H1 (cell line): ENCODE measurements at regions not wholly inside any gene's neighbourhood (a gene's known extent, or its start where the extent isn't known, plus 50 kb on each side); places are given as distances from the start of the nearest gene placed in this dataset.

Source experiments
- CTCF ChIA-PET: fragments of 300-600 bp; sonication (Branson Sonifier 250); formaldehyde crosslinking; loops from one replicate; lab custom pipeline; 2021; ENCODE audit not compliant: partially characterized antibody; lab: Charles Lee
- POLR2A ChIA-PET: fragments of 300-600 bp; sonication (Branson Sonifier 250); formaldehyde crosslinking; loops from one replicate; lab custom pipeline; 2021; ENCODE audit warnings: inconsistent platforms; ENCODE audit not compliant: partially characterized antibody; lab: Charles Lee
- DNase-seq, 2 experiments: peaks; one replicate each; pipeline versions ENCODE4 v3.0.0 to v3.0.0-alpha.2; 2010 to 2022; ENCODE audit warnings: low spot score in 2 of 2, low read depth in 1 of 2, mixed read lengths in 1 of 2
- FAIRE-seq: peaks from 2 replicates; lab custom pipeline; 2011; peaks lifted over from hg19 to GRCh38; lab: Jason Lieb, UNC
- H2AFZ ChIP-seq: 2 replicates; pipeline ENCODE4 v1.8.1; 2012; ENCODE audit warnings: low read length, inconsistent platforms
- H2AK5ac ChIP-seq: 2 replicates; pipeline ENCODE4 v1.6.1; 2013; ENCODE audit warnings: low read depth, low read length
- H2BK120ac ChIP-seq: replicated peaks from 2 replicates; pipeline ENCODE3; 2013; ENCODE audit warnings: low read depth, low read length, inconsistent platforms
- H2BK12ac ChIP-seq: 2 replicates; pipeline ENCODE4 v1.6.1; 2013; ENCODE audit warnings: low read depth, low read length
- H2BK15ac ChIP-seq: 2 replicates; pipeline ENCODE4 v1.6.1; 2013; ENCODE audit warnings: low read length
- H2BK20ac ChIP-seq: 2 replicates; pipeline ENCODE4 v1.6.1; 2013; ENCODE audit warnings: low read length
- H2BK5ac ChIP-seq: 2 replicates; pipeline ENCODE4 v1.6.1; 2013; ENCODE audit warnings: low read depth, low read length
- H3K14ac ChIP-seq: 2 replicates; pipeline ENCODE4 v1.6.1; 2013; ENCODE audit warnings: inconsistent platforms; ENCODE audit not compliant: insufficient read length
- H3K18ac ChIP-seq: 2 replicates; pipeline ENCODE4 v1.6.1; 2013; ENCODE audit warnings: low read length; ENCODE audit errors: extremely low read depth
- H3K23ac ChIP-seq: 2 replicates; pipeline ENCODE4 v1.6.1; 2013; ENCODE audit warnings: inconsistent platforms; ENCODE audit not compliant: insufficient read length
- H3K23me2 ChIP-seq: 2 replicates; pipeline ENCODE4 v1.6.1; 2013; ENCODE audit warnings: low read depth, low read length
- H3K27ac ChIP-seq: 2 replicates; pipeline ENCODE4 v1.6.1; 2011; ENCODE audit warnings: low read depth, low read length, inconsistent platforms
- H3K27me3 ChIP-seq, 4 experiments: replicated peaks in 1 of 4; 1 replicate in 1 of 4; 2 replicates in 3 of 4; pipeline versions ENCODE4 v1.6.1 to v1.8.1; 2011 to 2013; ENCODE audit warnings: low read length in 3 of 4, mild to moderate bottlenecking in 3 of 4, inconsistent platforms in 2 of 4, mixed read lengths in 2 of 4, moderate library complexity in 1 of 4; ENCODE audit not compliant: control insufficient read depth in 3 of 4, insufficient read depth in 3 of 4; ENCODE audit errors: extremely low read depth in 1 of 4
- H3K36me3 ChIP-seq, 4 experiments: 2 replicates each; pipeline versions ENCODE4 v1.6.1 to v1.8.1; 2011 to 2013; ENCODE audit warnings: mild to moderate bottlenecking in 4 of 4, low read length in 3 of 4, moderate library complexity in 2 of 4, control low read depth in 1 of 4, inconsistent platforms in 1 of 4; ENCODE audit not compliant: insufficient read depth in 4 of 4, control insufficient read depth in 2 of 4
- H3K4ac ChIP-seq: replicated peaks from 2 replicates; pipeline ENCODE3; 2013; ENCODE audit warnings: low read length, low read depth, mixed read lengths, inconsistent platforms; ENCODE audit not compliant: insufficient read length
- H3K4me1 ChIP-seq, 4 experiments: replicated peaks in 1 of 4; 1 replicate in 1 of 4; 2 replicates in 3 of 4; pipeline versions ENCODE4 v1.6.1 to v1.8.1; 2011 to 2013; ENCODE audit warnings: low read length in 3 of 4, inconsistent platforms in 2 of 4, mixed read lengths in 1 of 4; ENCODE audit not compliant: insufficient read depth in 4 of 4, control insufficient read depth in 3 of 4
- H3K4me2 ChIP-seq, 2 experiments: 2 replicates each; pipeline versions ENCODE4 v1.6.1 to v1.8.1; 2011 to 2013; ENCODE audit warnings: low read depth in 2 of 2, low read length in 2 of 2, control low read depth in 1 of 2, inconsistent platforms in 1 of 2, mild to moderate bottlenecking in 1 of 2; ENCODE audit not compliant: insufficient read depth in 1 of 2
- H3K4me3 ChIP-seq, 4 experiments: fragments of 200-600, 300-600 bp in 1 of 4; sonication (generic), shearing (Covaris generic), sonication (Bioruptor Twin) in 1 of 4; 2 replicates each; pipeline versions ENCODE4 v1.5.1 to v1.8.1; 2011 to 2016; ENCODE audit warnings: low read length in 4 of 4, low read depth in 3 of 4, control low read depth in 2 of 4, inconsistent platforms in 2 of 4, mild to moderate bottlenecking in 2 of 4, mixed read lengths in 1 of 4, moderate library complexity in 1 of 4; ENCODE audit not compliant: insufficient read depth in 2 of 4; ENCODE audit errors: extremely low read depth in 1 of 4
- H3K56ac ChIP-seq: replicated peaks from 2 replicates; pipeline ENCODE3; 2013; ENCODE audit warnings: low read depth, mild to moderate bottlenecking, mixed read lengths, low read length, inconsistent platforms; ENCODE audit not compliant: insufficient read length
- H3K79me1 ChIP-seq: 2 replicates; pipeline ENCODE4 v1.6.1; 2013; ENCODE audit warnings: low read depth, low read length, control low read depth
- H3K79me2 ChIP-seq, 2 experiments: 2 replicates each; pipeline versions ENCODE4 v1.6.1 to v1.8.1; 2012 to 2013; ENCODE audit warnings: low read length in 2 of 2, mild to moderate bottlenecking in 2 of 2, inconsistent platforms in 1 of 2; ENCODE audit not compliant: insufficient read depth in 2 of 2, control insufficient read depth in 1 of 2
- H3K9ac ChIP-seq, 4 experiments: replicated peaks in 1 of 4; 1 replicate in 1 of 4; 2 replicates in 3 of 4; pipeline versions ENCODE4 v1.6.1 to v1.8.1; 2011 to 2013; ENCODE audit warnings: low read depth in 3 of 4, low read length in 3 of 4, control low read depth in 2 of 4, mild to moderate bottlenecking in 2 of 4, moderate library complexity in 2 of 4, inconsistent platforms in 1 of 4; ENCODE audit errors: extremely low read depth in 1 of 4
- H3K9me3 ChIP-seq, 2 experiments: 2 replicates each; pipeline versions ENCODE4 v1.6.1 to v1.8.1; 2012 to 2013; ENCODE audit warnings: mild to moderate bottlenecking in 2 of 2, moderate library complexity in 2 of 2, control low read depth in 1 of 2, inconsistent platforms in 1 of 2, low read depth in 1 of 2, low read length in 1 of 2, mixed read lengths in 1 of 2; ENCODE audit not compliant: insufficient read depth in 2 of 2
- H4K20me1 ChIP-seq, 2 experiments: replicated peaks in 1 of 2; 2 replicates each; pipeline versions ENCODE3 to v1.8.1; 2011 to 2013; ENCODE audit warnings: inconsistent platforms in 2 of 2, low read length in 2 of 2, mild to moderate bottlenecking in 1 of 2; ENCODE audit not compliant: insufficient read depth in 2 of 2, control insufficient read depth in 1 of 2
- H4K5ac ChIP-seq: 2 replicates; pipeline ENCODE4 v1.6.1; 2013; ENCODE audit warnings: low read length, low read depth, mixed read lengths, inconsistent platforms; ENCODE audit not compliant: insufficient read length
- H4K8ac ChIP-seq: 2 replicates; pipeline ENCODE4 v1.8.0; 2013; ENCODE audit warnings: mild to moderate bottlenecking, moderate library complexity, low read length, inconsistent platforms; ENCODE audit not compliant: insufficient read depth; ENCODE audit errors: extremely low read depth
- H4K91ac ChIP-seq: replicated peaks from 2 replicates; pipeline ENCODE3; 2013; ENCODE audit warnings: low read length, mixed read lengths, inconsistent platforms; ENCODE audit not compliant: insufficient read length
- CTBP2 ChIP-seq: IDR thresholded peaks from 2 replicates; pipeline ENCODE4 v1.7.0; 2011; ENCODE audit warnings: borderline replicate concordance, mild to moderate bottlenecking, moderate library complexity, mixed read lengths, low read length; ENCODE audit not compliant: insufficient read depth, insufficient read length
- FOSL1 ChIP-seq: IDR thresholded peaks from 2 replicates; pipeline ENCODE4 v1.6.1; 2011; ENCODE audit warnings: mild to moderate bottlenecking, low read depth, low read length, moderate library complexity; ENCODE audit not compliant: insufficient read depth
- NRF1 ChIP-seq: IDR thresholded peaks from 2 replicates; pipeline ENCODE4 v1.6.1; 2011; ENCODE audit warnings: mild to moderate bottlenecking, low read depth, low read length, improper control_type of control experiment
- POLR2A ChIP-seq, 2 experiments: IDR thresholded peaks; 1 replicate in 1 of 2; 2 replicates in 1 of 2; pipeline ENCODE4 v1.6.1; 2011; ENCODE audit warnings: low read depth in 2 of 2, low read length in 2 of 2, mild to moderate bottlenecking in 2 of 2; ENCODE audit errors: control extremely low read depth in 1 of 2
- RFX5 ChIP-seq: IDR thresholded peaks from 2 replicates; pipeline ENCODE4 v1.6.1; 2011; ENCODE audit warnings: low read depth, low read length, improper control_type of control experiment, borderline replicate concordance
- SAP30 ChIP-seq: fragments of 300-600 bp; sonication (generic); IDR thresholded peaks from 2 replicates; pipeline ENCODE4 v1.7.1; 2012; ENCODE audit warnings: low read length, moderate library complexity, mild to moderate bottlenecking, inconsistent platforms; ENCODE audit not compliant: insufficient read depth, insufficient replicate concordance
- SIN3A ChIP-seq, 2 experiments: IDR thresholded peaks in 1 of 2; conservative IDR thresholded peaks in 1 of 2; 2 replicates each; pipeline ENCODE4 v1.6.1; 2011 to 2012; ENCODE audit warnings: low read length in 2 of 2, improper control_type of control experiment in 1 of 2, low read depth in 1 of 2, mild to moderate bottlenecking in 1 of 2
- TAF7 ChIP-seq: optimal IDR thresholded peaks from 2 replicates; pipeline ENCODE3; 2011; ENCODE audit warnings: low read depth, mild to moderate bottlenecking, inconsistent platforms, low read length, moderate library complexity, borderline replicate concordance
- TEAD4 ChIP-seq: IDR thresholded peaks from 2 replicates; pipeline ENCODE4 v1.6.1; 2012; ENCODE audit warnings: low read depth, low read length, inconsistent platforms, mixed read lengths
- USF2 ChIP-seq: IDR thresholded peaks from 2 replicates; pipeline ENCODE4 v1.6.1; 2011; ENCODE audit warnings: low read length, improper control_type of control experiment
- WGBS, 2 experiments: shearing (Covaris generic) in 1 of 2; methylation state at CpG; one replicate each; pipeline versions ENCODE4 v1.1.6 to v1.1.7; 2013 to 2015; ENCODE audit warnings: low lambda C conversion rate in 2 of 2, mixed read lengths in 2 of 2, inconsistent platforms in 1 of 2, low coverage in 1 of 2, missing lambda C conversion rate in 1 of 2; ENCODE audit not compliant: insufficient replicate concordance in 2 of 2, insufficient coverage in 1 of 2, insufficient read length in 1 of 2; ENCODE audit errors: extremely low coverage in 1 of 2, missing lambda C conversion rate in 1 of 2; 5-methylcytosine and 5-hydroxymethylcytosine counted together

DNA sequence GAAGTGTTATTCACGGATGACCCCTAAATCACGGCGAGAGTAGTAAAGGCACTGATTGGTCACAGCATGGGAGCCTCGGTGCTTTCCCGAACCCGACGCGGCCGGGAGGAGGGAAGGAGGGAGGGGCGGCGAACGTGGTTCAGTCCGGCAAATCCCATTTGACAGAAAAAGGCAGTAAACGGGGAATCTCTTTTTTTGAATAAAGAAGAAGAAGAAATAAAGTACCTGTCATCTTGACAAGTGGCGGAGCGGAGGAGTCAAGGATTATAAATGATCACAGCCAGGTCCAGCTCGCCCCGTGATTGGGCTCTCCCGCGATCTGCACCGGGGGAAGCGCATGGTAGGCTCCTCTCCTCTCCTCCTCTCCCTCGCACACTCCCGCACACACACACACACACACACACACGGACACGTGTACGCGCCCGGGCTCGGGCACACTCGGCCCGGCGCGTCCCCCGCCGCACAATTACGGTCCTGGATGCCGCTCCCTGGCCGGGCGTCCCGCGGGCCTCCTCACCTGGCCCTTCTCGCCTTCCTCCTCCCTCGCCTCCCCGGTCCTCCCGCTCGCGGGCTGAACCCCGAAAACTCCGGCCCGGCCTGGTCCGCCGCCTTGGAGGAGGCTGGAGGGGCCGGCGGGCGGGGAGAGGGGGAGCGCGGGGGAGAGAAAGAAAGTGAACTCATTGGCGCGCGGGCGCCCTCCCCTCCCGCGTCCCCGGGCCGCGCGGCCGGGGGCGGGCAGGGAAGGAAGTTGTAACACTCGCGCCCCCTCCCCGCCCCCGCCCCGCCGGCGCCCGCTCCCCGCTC, 99.2 kb upstream of the TENM3 start:
- no peaks in the 10 kb centered on the region for H3K9me3 ChIP-seq
- H2BK12ac ChIP-seq, result no peak overlapping the region; the same call in 1 of the 2 replicates
- no peak overlapping the region for H2BK120ac ChIP-seq
- H4K8ac ChIP-seq, result peak overlapping the region; percentile 51; the same call in 1 of the 2 replicates
- peak overlapping the region; percentile 73 for H3K4ac ChIP-seq
- peak overlapping the region; percentile 3; the same call in 1 of the 2 replicates for H2AFZ ChIP-seq
- H2BK5ac ChIP-seq, result peak overlapping the region; percentile 83
- peak overlapping the region; percentile 14 for H4K91ac ChIP-seq
- no peaks in the 10 kb centered on the region for H3K79me1 ChIP-seq
- peak overlapping the region; percentile 71 for H4K5ac ChIP-seq
- no peaks in the 10 kb centered on the region for H4K20me1 ChIP-seq
- no peaks in the 10 kb centered on the region for H3K36me3 ChIP-seq
- no peak overlapping the region for H3K14ac ChIP-seq
- H3K23me2 ChIP-seq, result peaks cover 13% of the 10 kb centered on the region
- H3K27ac ChIP-seq, result peak overlapping the region; percentile 85
- peaks cover 2 to 26% (median 16%) of the 10 kb centered on the region in 4 experiments; a peak in 6 of 7 replicates for H3K27me3 ChIP-seq
- H3K79me2 ChIP-seq, result peaks cover 0 to 41% of the 10 kb centered on the region in 2 experiments; a peak in 2 of 4 replicates
- peak overlapping the region; percentile 74 to 89 (median 78) for H3K9ac ChIP-seq
- H3K23ac ChIP-seq, result no peak overlapping the region
- no peak overlapping the region for H2BK15ac ChIP-seq
- DNase-seq, result peak in 1 of 2 experiments; percentile 81
- CTCF ChIA-PET, result no interaction called here
- H3K4me3 ChIP-seq, result peak overlapping the region; percentile 78 to 93 (median 80)
- peak overlapping the region; percentile 85 to 99 for H3K4me2 ChIP-seq
- no peak overlapping the region for H2AK5ac ChIP-seq
- peaks cover 8 to 19% (median 11%) of the 10 kb centered on the region in 4 experiments for H3K4me1 ChIP-seq
- peak overlapping the region; percentile 78 for H3K56ac ChIP-seq
- POLR2A ChIA-PET, result interaction anchor here (0.7 to 1.9 kb wide), 6 partner anchors 11 to 114 kb away, joined by 3 to 7 read pairs (median 4); no protein-coding TSS in a partner anchor
- peak; percentile 28 for FAIRE-seq
- no peak overlapping the region for H2BK20ac ChIP-seq
- H3K18ac ChIP-seq, result peak overlapping the region; percentile 72
- WGBS, 2 experiments, result 1% methylated on average over 38 of the region's 79 CpGs; no CpG with 5 or more reads in 1 of the 2 experiments
- TF ChIP-seq RFX5, result no peak
- TF ChIP-seq USF2, result no peak
- no peak for TF ChIP-seq SAP30
- no peak for TF ChIP-seq CTBP2
- peak; percentile 68 for TF ChIP-seq TAF7
- no peak for TF ChIP-seq NRF1
- peak; percentile 65 to 74 for TF ChIP-seq POLR2A (IDR thresholded peaks at IDR 0.05; ENCODE audit: control extremely low read depth in 1 of 2, low read depth in 2 of 2, low read length in 2 of 2)
- TF ChIP-seq SIN3A (conservative IDR thresholded peaks at IDR 0.05 in 1 of 2, IDR thresholded peaks at IDR 0.05 in 1 of 2; ENCODE audit: low read depth in 1 of 2, low read length in 2 of 2), result peak; percentile 46 to 92; a peak in 3 of 4 replicates
- TF ChIP-seq TEAD4, result no peak
- TF ChIP-seq FOSL1, result no peak
